ENCODE measurements at regions not wholly inside any gene's neighbourhood (a gene's known extent, or its start where the extent isn't known, plus 50 kb on each side); places are given as distances from the start of the nearest gene placed in this dataset.

DNA sequence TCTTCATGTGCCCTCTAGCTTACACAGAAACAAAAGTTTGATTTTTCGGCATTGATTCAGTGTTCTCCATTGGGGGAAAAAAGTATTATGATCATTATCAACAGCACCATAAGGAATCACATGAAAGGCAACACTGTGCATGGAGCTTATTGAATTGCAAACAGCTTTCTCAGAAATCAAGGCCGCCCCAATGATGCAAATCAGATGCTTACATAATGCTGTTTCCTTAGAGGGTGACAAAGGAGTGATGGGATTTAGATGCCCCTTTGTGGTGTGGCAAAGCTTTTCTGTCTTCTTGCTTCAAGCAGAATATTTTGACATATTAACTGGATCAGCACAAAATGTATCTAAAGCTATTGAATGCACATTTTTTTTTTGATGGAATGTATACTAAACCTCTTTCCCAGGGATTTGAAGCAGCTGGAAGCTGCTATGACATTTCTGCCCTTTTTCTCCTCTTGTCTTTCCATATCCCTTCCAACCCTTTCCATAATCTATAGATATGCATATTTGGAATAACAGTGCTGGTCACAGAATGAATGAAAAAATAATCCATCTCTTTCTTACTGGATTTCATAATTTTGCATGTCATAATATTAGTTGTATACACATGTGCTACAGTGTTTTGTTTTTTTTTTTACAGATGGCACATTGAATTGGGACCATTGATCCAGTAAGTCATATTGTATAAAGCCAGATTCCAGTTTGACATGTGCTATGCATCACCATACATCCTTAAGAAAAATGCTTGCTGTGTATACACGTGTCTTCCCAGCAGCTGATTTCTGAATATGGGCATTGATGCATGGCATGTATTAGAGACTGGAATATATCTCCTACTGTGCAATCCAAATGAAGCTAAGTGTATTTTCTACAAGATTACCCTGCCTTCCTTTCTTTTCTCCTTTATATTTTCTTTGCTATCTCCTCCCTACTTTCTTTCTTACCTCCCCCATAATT is 259.7 kb upstream of the DCN start:
- DNase-seq (ENCODE audit: low read depth) = no peak
- TF ChIP-seq, protein P1, sequence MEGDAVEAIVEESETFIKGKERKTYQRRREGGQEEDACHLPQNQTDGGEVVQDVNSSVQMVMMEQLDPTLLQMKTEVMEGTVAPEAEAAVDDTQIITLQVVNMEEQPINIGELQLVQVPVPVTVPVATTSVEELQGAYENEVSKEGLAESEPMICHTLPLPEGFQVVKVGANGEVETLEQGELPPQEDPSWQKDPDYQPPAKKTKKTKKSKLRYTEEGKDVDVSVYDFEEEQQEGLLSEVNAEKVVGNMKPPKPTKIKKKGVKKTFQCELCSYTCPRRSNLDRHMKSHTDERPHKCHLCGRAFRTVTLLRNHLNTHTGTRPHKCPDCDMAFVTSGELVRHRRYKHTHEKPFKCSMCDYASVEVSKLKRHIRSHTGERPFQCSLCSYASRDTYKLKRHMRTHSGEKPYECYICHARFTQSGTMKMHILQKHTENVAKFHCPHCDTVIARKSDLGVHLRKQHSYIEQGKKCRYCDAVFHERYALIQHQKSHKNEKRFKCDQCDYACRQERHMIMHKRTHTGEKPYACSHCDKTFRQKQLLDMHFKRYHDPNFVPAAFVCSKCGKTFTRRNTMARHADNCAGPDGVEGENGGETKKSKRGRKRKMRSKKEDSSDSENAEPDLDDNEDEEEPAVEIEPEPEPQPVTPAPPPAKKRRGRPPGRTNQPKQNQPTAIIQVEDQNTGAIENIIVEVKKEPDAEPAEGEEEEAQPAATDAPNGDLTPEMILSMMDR (IDR thresholded peaks at IDR 0.05; ENCODE audit: control insufficient read depth, extremely low read depth, insufficient read depth) = no peak
- no peak overlapping the region for H3K4me3 ChIP-seq (ENCODE audit: low read depth, low read length)

DNA sequence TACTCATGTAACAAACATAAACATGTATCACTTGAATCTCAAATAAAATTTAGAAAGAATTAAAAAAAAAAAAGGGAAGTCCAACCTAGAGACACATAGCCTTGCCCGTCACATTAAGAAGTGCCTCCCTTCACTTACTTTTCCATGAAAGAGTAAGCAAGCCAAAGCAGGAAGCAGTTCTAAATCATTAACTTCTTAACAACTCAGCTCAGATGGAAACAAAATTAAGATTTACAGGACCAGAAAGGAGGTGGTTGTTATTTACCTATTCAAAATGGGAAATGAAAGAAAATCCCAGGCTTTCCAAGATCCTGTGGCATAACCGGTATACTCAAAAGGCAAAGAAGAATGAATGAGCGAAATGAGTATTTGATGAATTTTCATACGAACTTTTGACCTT is 258.6 kb upstream of the DCN start:
- no peak for DNase-seq (ENCODE audit: low read depth)
- H3K4me3 ChIP-seq (ENCODE audit: low read depth, low read length) = no peak overlapping the region
- TF ChIP-seq, protein P1 (IDR thresholded peaks at IDR 0.05; ENCODE audit: control insufficient read depth, extremely low read depth, insufficient read depth) = no peak

DNA sequence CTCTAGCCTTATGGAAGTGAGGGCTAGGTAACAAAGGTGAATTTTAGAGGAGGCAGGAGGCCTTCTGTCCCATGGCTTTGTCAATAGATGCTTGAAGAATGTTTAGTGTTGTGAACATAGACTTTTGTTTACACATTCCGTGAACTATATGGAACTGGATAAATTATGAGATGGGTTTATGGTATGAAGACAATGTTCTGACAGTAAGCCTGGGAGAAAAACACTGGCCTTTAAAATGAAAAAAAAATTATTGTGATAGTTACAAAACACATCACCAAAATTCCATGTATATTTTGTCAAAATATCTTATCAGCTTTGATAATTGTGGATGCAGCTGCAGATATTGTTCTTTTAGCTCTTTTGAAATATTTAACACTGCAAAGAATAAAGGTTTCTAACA is 251.5 kb upstream of the DCN start:
- no peak overlapping the region for H3K4me3 ChIP-seq (ENCODE audit: low read depth, low read length)
- DNase-seq (ENCODE audit: low read depth) = no peak
- TF ChIP-seq, protein P1 (IDR thresholded peaks at IDR 0.05; ENCODE audit: control insufficient read depth, extremely low read depth, insufficient read depth) = no peak

DNA sequence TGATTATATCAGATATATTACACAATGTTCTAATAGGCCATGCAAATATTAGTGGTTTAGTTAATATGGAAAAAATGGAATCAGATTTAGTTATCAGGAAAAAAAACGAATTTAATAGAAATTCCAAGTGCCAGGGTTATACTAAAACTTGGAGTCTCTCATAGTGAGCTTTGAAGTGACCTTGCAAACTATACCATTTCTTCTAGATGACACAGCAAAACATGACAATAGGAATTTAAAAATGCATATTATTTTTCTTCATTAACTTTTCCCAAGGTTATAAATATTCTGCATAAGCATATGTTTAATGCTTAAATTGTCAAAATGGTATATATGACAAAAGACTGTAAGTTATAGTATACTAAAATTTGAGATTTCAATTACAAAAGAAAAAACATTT is 250.1 kb upstream of the DCN start:
- H3K4me3 ChIP-seq (ENCODE audit: low read depth, low read length) = no peak overlapping the region
- no peak for DNase-seq (ENCODE audit: low read depth)
- TF ChIP-seq, protein P1 (IDR thresholded peaks at IDR 0.05; ENCODE audit: control insufficient read depth, extremely low read depth, insufficient read depth) = no peak

DNA sequence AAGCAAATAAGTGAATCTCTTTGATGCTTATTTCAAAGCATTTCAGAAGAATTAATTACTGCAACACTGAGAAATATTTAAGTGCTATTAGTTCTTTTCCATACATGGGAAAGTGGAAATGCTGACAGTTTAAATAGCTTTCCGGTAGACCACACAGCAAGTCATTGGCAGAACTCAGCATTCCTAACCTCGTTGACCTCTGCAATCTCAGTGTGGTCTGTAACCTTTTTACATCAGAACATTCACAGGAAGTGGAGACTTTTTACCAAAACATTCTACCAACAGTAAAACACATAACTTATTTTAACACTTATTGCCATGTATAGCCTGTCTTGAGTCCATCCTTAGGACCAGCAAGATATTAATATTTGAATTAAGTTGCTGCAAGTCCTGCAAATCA is 249.5 kb upstream of the DCN start:
- DNase-seq (ENCODE audit: low read depth) = no peak
- TF ChIP-seq, protein P1 (IDR thresholded peaks at IDR 0.05; ENCODE audit: control insufficient read depth, extremely low read depth, insufficient read depth) = no peak
- no peak overlapping the region for H3K4me3 ChIP-seq (ENCODE audit: low read depth, low read length)

- no peak overlapping the region for H3K4me3 ChIP-seq (ENCODE audit: low read depth, low read length)
- no peak for DNase-seq (ENCODE audit: low read depth)
- TF ChIP-seq, protein P1 (IDR thresholded peaks at IDR 0.05; ENCODE audit: control insufficient read depth, extremely low read depth, insufficient read depth) = no peak
Measured at GRCh38 chr12:91424506-91424905, 241.9 kb upstream of the DCN start.

GRCh38 chr12:91423693-91424050 is 241.1 kb upstream of the DCN start:
- DNase-seq (ENCODE audit: low read depth) = no peak
- TF ChIP-seq, protein P1 (IDR thresholded peaks at IDR 0.05; ENCODE audit: control insufficient read depth, extremely low read depth, insufficient read depth) = no peak
- no peak overlapping the region for H3K4me3 ChIP-seq (ENCODE audit: low read depth, low read length)
